HG02884 (cell line): ENCODE measurements at regions not wholly inside any gene's neighbourhood (a gene's known extent, or its start where the extent isn't known, plus 50 kb on each side); places are given as distances from the start of the nearest gene placed in this dataset.

ENCODE experiments used
- ATAC-seq: cut with Tn5 transposase; IDR thresholded peaks from one replicate; pipeline ENCODE4 v1.9.1; 2021; ENCODE audit warnings: mild to moderate bottlenecking, moderate library complexity; ENCODE audit not compliant: unreplicated experiment

GRCh38 chr14:76974365-76974764 is 54.1 kb downstream of the IRF2BPL start:
- ATAC-seq, result no peak

- ATAC-seq, result no peak
These were observed 57.0 kb downstream of the IRF2BPL start for GRCh38 chr14:76971549-76971948.

- no peak for ATAC-seq
These were observed 59.9 kb downstream of the IRF2BPL start for GRCh38 chr14:76968621-76969063.

- ATAC-seq, result no peak
These were observed 60.7 kb downstream of the IRF2BPL start for GRCh38 chr14:76967788-76968187.

GRCh38 chr14:76965232-76965631 is 63.3 kb downstream of the IRF2BPL start:
- ATAC-seq, result no peak

- ATAC-seq, result no peak
These were observed 63.8 kb downstream of the IRF2BPL start for GRCh38 chr14:76964695-76965094.

GRCh38 chr14:76963372-76963771 is 65.1 kb downstream of the IRF2BPL start:
- no peak for ATAC-seq

- ATAC-seq, result no peak
These were observed 66.2 kb downstream of the IRF2BPL start for GRCh38 chr14:76962303-76962660.

- peak; percentile 76 for ATAC-seq
These were observed 66.7 kb downstream of the IRF2BPL start for GRCh38 chr14:76961631-76962302.

- peak; percentile 24 for ATAC-seq
These were observed 69.4 kb downstream of the IRF2BPL start for GRCh38 chr14:76958980-76959710.

GRCh38 chr14:76958020-76958979 is 70.2 kb downstream of the IRF2BPL start:
- no peak for ATAC-seq

GRCh38 chr14:76957224-76957891 is 71.2 kb downstream of the IRF2BPL start:
- ATAC-seq, result no peak

- peak; percentile 27 for ATAC-seq
These were observed 72.0 kb downstream of the IRF2BPL start for GRCh38 chr14:76956316-76957090.

GRCh38 chr14:76955575-76956315 is 72.8 kb downstream of the IRF2BPL start:
- no peak for ATAC-seq

- ATAC-seq, result no peak
These were observed 73.9 kb downstream of the IRF2BPL start for GRCh38 chr14:76954394-76955190.

- no peak for ATAC-seq
These were observed 75.1 kb downstream of the IRF2BPL start for GRCh38 chr14:76953311-76953945.

GRCh38 chr14:76951166-76951565 is 77.3 kb downstream of the IRF2BPL start:
- ATAC-seq, result no peak
